ENCODE measurements at regions not wholly inside any gene's neighbourhood (a gene's known extent, or its start where the extent isn't known, plus 50 kb on each side); places are given as distances from the start of the nearest gene placed in this dataset.

DNA sequence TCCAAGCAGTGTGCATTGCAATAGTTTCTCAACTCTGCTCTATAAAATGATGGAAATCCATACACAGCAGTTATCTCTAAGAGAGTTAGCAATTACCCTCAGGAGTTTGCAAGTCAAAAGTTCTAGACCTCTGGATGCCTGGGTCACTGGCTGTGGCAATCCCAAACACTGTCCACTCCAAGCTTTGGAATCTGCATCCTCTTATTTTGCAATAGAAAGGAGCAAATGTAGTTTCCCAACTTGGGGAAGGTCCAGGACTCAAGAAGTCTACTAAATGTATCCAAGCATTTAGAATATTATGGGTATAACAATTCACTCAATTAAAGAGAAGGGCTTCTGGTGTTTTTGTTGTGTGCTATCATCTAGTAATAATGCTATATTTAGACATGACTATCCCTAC, 131.3 kb upstream of the NRP1 start:
- TF ChIP-seq, protein P1, sequence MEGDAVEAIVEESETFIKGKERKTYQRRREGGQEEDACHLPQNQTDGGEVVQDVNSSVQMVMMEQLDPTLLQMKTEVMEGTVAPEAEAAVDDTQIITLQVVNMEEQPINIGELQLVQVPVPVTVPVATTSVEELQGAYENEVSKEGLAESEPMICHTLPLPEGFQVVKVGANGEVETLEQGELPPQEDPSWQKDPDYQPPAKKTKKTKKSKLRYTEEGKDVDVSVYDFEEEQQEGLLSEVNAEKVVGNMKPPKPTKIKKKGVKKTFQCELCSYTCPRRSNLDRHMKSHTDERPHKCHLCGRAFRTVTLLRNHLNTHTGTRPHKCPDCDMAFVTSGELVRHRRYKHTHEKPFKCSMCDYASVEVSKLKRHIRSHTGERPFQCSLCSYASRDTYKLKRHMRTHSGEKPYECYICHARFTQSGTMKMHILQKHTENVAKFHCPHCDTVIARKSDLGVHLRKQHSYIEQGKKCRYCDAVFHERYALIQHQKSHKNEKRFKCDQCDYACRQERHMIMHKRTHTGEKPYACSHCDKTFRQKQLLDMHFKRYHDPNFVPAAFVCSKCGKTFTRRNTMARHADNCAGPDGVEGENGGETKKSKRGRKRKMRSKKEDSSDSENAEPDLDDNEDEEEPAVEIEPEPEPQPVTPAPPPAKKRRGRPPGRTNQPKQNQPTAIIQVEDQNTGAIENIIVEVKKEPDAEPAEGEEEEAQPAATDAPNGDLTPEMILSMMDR (IDR thresholded peaks at IDR 0.05), result no peak
- no peak for TF ChIP-seq EZH2 (IDR thresholded peaks at IDR 0.05; ENCODE audit: borderline replicate concordance, insufficient read depth, low read depth, low read length, poor library complexity, severe bottlenecking)

Data from B cell (primary cell).